ENCODE measurements at regions not wholly inside any gene's neighbourhood (a gene's known extent, or its start where the extent isn't known, plus 50 kb on each side); places are given as distances from the start of the nearest gene placed in this dataset.
A peak's percentile ranks its signal among the peaks of the same experiment; 100 is the strongest.

GRCh38 chr16:80489173-80489572 lies 51.6 kb upstream of the DYNLRB2 start:
- no peak for DNase-seq

- no peak for DNase-seq
Observed at GRCh38 chr16:80488167-80488566, 52.6 kb upstream of the DYNLRB2 start.

GRCh38 chr16:80480664-80481063 lies 60.1 kb upstream of the DYNLRB2 start:
- no peak for DNase-seq

GRCh38 chr16:80477838-80478237 lies 63.0 kb upstream of the DYNLRB2 start:
- no peak for DNase-seq

- no peak for DNase-seq
Observed at GRCh38 chr16:80468029-80468428, 72.8 kb upstream of the DYNLRB2 start.

DNA sequence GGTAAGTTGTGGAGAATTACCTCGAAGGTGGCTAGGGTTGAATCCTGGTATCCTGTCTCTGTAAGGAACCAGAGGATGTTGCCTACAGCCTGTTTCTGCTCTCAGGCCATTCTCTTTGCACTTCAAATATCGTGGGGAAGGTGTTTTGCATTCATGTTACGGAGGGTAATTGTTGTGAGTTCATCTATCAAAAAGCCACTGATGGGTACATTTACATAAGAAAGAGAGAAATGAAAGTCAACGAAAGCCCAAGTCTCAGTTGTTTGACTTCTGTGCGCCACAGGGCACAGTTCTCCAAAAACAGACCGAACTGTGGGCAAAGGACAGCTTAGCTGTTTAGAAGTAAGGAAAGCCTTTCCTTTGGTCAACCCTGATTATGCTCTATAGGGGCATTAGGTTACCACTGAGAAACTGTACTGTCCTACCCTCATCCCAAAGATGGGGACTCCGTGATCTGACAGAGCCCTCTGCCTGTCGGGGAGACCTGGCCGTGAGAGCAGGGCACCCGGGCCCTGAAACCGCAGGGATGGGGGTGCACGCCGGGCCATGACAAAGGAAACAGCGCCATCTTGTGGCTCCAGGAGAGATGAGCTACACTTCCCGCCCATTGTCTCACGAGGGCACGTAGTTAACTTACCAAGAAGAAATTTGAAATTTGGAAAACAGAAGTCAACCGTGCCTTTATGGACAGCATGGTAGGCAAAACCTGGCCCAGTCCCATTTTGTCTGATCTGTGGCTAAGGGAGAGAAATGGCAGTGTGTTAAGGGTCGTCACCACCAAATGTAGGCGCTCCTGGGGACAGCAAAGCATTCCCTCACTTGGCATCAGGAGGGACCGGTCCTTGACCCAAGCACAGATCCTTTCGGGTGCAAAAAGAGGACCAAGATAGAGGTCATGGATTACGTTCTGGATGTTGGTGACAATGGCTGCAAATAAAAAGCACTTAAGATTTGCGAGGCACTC lies 74.5 kb upstream of the DYNLRB2 start:
- peak; percentile 17 for DNase-seq

- DNase-seq = no peak
Observed at GRCh38 chr16:80463751-80464495, 76.9 kb upstream of the DYNLRB2 start.

- DNase-seq = no peak
Observed at GRCh38 chr16:80463326-80463725, 77.5 kb upstream of the DYNLRB2 start.

GRCh38 chr16:80462917-80463316 lies 77.9 kb upstream of the DYNLRB2 start:
- DNase-seq = no peak

DNA sequence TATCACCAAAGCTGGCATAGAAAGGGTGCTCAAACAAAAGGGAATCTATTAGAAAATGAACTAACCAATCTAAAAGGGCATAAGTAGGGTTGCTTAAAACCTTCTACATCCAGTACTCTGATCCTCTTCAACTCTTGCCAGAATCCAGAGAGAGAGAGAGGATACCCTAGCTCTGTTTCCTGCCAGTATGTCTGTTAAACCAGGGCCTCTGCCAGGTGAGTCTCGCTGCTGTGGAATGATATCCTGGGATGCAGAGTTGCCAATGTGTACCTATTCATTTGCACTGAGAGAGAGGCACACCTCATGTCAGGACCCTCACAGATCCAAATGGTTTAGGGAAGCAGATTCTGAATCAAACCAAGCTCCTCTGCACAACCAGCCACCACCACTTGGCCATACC lies 79.8 kb upstream of the DYNLRB2 start:
- DNase-seq = no peak

GRCh38 chr16:80459966-80460365 lies 80.8 kb upstream of the DYNLRB2 start:
- no peak for DNase-seq

GRCh38 chr16:80459331-80459777 lies 81.4 kb upstream of the DYNLRB2 start:
- no peak for DNase-seq

DNA sequence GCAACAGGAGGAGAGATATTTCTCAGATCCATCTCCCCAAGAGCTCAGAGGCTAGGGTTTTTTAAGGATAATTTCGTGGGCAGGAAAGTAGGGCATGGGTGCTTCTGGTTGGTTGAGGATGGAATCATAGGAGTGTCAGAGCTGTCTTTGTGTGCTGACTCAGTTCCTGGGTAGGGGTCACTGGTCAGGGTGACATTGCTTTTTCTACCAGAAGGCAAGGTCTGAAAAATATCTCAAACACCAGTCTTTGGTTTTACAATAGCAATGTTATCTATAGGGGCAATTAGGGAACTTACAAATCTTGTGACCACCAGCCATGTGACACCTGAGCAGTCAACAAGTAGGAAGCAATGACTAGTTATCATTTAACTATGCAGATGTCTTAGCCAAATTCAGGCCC lies 82.9 kb upstream of the DYNLRB2 start:
- no peak for DNase-seq

DNA sequence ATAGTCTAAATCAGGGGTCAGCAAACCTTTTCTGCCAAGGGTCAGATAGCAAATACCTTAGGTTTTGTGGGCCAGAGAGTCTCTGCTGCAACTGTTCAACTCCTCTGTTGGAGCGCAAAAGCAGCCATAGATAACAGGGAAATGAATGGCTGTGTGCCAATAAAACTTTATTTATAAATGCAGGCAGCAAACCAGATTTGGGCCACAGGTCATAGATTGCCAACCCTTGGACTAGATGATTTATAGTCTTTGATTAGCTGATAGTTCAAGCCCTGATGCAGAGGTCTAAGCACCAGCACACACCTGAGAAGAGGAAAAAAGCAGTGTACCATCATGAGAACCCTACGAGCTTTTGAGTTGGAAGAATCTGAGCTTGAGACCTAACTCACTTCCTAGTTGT lies 86.0 kb upstream of the DYNLRB2 start:
- no peak for DNase-seq

- no peak for DNase-seq
Observed at GRCh38 chr16:80449392-80449791, 91.4 kb upstream of the DYNLRB2 start.

GRCh38 chr16:80447241-80447640 lies 93.6 kb upstream of the DYNLRB2 start:
- DNase-seq = no peak

DNA sequence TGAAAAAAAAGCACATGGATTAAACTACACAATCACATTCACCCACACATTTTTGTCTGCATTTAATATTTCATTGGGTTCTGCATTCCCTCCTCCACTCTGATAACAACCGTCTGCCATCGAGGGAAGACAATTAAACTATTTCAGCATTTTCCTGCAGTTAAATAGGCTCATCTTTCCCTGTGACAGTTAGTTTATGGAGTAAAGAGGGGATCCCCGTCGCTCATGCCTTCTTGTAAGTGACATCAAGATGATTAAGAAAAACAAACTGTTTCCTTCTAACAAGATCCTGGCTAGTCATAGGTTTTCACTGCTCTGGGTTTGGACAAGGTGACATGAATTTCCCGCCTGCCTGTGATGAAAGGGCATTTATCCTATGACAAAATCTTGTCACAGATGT lies 98.0 kb upstream of the DYNLRB2 start:
- no peak for DNase-seq

DNA sequence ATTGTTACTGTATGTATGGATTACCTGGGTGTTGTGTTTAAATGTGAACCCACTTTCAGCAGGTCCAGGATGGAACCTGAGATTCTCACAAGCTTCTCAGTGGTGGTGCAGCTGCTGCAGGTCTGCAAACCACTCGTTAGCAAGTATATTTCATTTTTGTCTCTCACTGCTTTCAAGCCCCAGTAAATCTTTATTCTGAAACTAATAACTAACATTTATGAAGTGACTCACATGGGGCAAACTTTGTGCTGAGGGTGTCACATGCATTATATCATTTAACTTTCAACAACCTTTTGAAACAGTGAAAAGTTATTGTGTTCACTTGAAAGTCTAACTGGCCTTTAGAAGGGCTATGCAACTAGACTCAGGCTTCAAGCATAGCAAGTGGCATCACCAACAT lies 98.9 kb upstream of the DYNLRB2 start:
- no peak for DNase-seq

- DNase-seq = no peak
Observed at GRCh38 chr16:80440667-80441066, 100.1 kb upstream of the DYNLRB2 start.

GRCh38 chr16:80437707-80438106 lies 103.1 kb upstream of the DYNLRB2 start:
- no peak for DNase-seq

DNA sequence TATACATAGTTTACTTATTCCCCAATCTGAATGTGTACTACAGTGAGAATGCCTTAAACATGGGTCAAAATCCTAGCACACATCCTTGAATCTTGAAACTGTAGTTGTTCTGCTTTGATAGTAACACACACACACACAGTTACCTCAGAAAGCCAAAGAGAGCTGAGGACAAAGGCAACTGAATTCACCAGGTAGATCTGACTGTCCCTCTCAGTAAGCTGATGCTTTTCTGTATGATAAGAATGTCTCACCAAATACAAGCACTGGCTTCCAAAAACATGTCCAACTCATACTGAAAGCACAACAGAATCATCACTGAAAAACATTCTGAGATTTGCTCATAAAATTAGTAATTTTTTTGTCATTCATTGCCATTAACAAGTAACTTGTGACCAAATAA lies 104.3 kb upstream of the DYNLRB2 start:
- DNase-seq = no peak

DNA sequence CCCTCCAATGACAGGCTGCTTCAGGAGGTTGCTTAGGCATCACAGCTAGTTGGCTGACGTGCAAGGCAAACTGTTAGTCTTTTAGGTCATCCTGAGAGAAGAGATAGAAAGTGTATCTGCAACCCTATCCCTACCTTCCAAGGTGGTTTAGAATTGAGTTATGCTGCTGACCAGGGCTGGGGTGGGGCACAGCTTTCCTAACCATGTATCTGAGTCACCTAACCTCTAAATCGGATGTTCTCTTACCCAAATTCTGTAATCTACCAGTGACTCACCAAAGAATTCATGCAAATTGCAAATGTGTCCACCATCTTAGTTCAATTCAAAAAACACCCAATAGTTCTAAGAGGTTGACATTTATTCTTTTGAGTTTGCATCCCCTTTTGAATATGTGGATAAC lies 107.2 kb upstream of the DYNLRB2 start:
- no peak for DNase-seq

- no peak for DNase-seq
Observed at GRCh38 chr16:80427795-80428194, 113.0 kb upstream of the DYNLRB2 start.

All from NCI-H1105 (cell line).